Stimulated activated memory B cell treated with anti-CD40 and anti-IgM and Interleukin-4, amounts not matched to agents 10 μg/mL and 1 μg/mL and 100 μg/mL, for 72 hours (primary cell): ENCODE measurements at regions not wholly inside any gene's neighbourhood (a gene's known extent, or its start where the extent isn't known, plus 50 kb on each side); places are given as distances from the start of the nearest gene placed in this dataset.

Experiments
- ATAC-seq: fragments of 150-1000 bp; cut with Tn5 transposase; 2 replicates; pipeline ENCODE4 v1.10.0; 2021
- H3K27ac Mint-ChIP-seq: one replicate; pipeline ENCODE4 v1.8.0; 2022; ENCODE audit warnings: mild to moderate bottlenecking, mixed read lengths
- H3K27me3 Mint-ChIP-seq: one replicate; pipeline ENCODE4 v1.8.0; 2022; ENCODE audit warnings: mixed read lengths
- H3K36me3 Mint-ChIP-seq: one replicate; pipeline ENCODE4 v1.8.0; 2022; ENCODE audit warnings: mixed read lengths
- H3K4me1 Mint-ChIP-seq: one replicate; pipeline ENCODE4 v1.8.0; 2022; ENCODE audit warnings: mixed read lengths
- H3K4me3 Mint-ChIP-seq: one replicate; pipeline ENCODE4 v1.8.0; 2022; ENCODE audit warnings: mild to moderate bottlenecking, moderate library complexity, mixed read lengths
- H3K9me3 Mint-ChIP-seq: one replicate; pipeline ENCODE4 v1.8.0; 2022; ENCODE audit warnings: mixed read lengths

DNA sequence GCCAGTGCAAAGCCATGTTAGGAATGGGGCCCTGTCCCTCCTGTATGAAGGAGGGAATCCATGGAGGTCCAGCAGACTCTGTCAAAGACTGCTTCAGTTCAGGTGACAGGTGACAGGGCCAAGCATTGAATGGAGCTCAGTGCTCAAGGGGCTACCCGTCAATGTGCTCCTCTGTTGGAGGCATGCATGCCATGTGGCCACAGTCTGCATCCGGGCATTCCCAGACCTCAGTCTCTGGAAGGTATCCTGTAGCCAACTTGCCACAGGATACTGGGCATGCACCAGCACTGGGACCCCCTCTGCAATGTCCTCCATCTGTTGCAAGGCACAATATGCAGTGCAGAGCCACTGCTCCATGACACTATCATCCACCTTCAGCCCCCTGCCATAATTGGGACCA is 136.1 kb upstream of the GATB start:
- no peaks in the 10 kb centered on the region for H3K4me1 Mint-ChIP-seq
- H3K27me3 Mint-ChIP-seq, result no peaks in the 10 kb centered on the region
- peaks cover 4% of the 10 kb centered on the region for H3K36me3 Mint-ChIP-seq
- ATAC-seq, result no peak
- H3K4me3 Mint-ChIP-seq, result no peak overlapping the region
- no peak overlapping the region for H3K27ac Mint-ChIP-seq
- H3K9me3 Mint-ChIP-seq, result peaks cover 10% of the 10 kb centered on the region

DNA sequence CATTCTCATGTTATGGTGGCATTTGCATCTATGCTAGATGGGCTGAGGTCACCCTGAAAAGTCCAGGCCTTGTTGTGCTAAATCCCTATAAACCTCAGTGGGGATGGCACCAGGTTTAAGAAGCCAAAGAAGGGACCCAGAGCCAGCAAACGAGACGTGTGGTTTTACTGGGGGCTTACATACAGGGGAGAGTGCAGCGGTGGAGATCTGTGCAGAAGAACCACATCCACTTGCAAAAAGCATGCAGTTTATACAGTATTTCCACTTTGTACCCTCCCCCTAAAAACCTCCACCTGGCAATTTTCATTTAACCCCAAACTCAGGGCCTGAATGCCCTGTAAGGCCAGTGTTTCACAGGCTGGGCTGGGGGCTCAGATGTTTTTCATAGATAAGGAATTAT is 134.9 kb upstream of the GATB start:
- peaks cover 3% of the 10 kb centered on the region for H3K9me3 Mint-ChIP-seq
- no peak for ATAC-seq
- H3K4me3 Mint-ChIP-seq, result no peak overlapping the region
- H3K4me1 Mint-ChIP-seq, result no peaks in the 10 kb centered on the region
- H3K36me3 Mint-ChIP-seq, result no peaks in the 10 kb centered on the region
- H3K27me3 Mint-ChIP-seq, result no peaks in the 10 kb centered on the region
- no peak overlapping the region for H3K27ac Mint-ChIP-seq

DNA sequence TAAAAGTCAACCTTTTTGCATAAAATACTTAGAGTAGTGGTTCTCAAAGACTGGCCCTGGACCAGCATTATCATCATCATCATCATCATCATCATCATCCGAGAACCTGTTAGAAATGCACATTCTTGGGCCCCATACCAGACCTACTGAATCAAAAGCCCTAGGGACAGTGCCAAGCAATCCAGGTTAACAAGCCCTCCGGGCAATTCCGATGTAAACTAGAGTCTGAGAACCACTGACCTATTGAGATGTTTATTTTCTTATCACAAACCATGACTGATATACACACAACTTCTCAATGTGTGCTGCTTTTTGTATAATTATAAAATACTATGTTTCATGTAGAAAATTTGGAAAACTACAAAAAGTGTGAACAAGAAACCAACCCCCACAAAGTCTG is 133.4 kb upstream of the GATB start:
- Mint-ChIP-seq H3K27ac (no peak overlapping the region), H3K9me3 (no peaks in the 10 kb centered on the region), H3K36me3 (no peaks in the 10 kb centered on the region), H3K27me3 (no peaks in the 10 kb centered on the region), H3K4me3 (no peak overlapping the region), H3K4me1 (no peaks in the 10 kb centered on the region)
- ATAC-seq, result no peak

DNA sequence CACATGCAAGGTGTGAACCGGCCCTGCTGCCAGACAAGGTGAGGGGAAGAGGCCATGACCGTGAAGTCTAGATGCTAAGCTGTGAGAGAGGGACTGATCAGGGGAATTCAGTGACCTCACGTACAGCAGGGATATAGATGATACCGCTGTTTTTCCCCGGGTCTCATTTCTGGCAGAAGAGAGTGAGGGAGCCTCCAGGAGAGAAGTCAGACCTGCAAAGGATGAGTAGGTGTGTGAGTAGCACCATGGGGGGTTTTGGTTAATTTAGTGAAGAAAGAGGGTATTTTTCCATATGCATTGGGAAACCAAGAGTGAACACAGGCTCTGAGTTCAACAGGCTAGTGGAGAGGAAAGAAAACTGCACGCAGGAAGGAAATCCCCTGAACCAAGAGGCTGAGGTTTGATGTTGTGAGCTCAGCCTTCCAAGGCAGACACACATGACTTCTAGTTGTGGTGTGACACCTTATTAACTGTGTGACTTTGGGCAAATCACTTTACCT is 127.6 kb upstream of the GATB start:
- H3K27me3 Mint-ChIP-seq, result no peaks in the 10 kb centered on the region
- ATAC-seq, result peak; percentile 53
- no peaks in the 10 kb centered on the region for H3K9me3 Mint-ChIP-seq
- peaks cover 15% of the 10 kb centered on the region for H3K4me1 Mint-ChIP-seq
- H3K4me3 Mint-ChIP-seq, result no peak overlapping the region
- peak overlapping the region; percentile 54 for H3K27ac Mint-ChIP-seq
- H3K36me3 Mint-ChIP-seq, result no peaks in the 10 kb centered on the region

DNA sequence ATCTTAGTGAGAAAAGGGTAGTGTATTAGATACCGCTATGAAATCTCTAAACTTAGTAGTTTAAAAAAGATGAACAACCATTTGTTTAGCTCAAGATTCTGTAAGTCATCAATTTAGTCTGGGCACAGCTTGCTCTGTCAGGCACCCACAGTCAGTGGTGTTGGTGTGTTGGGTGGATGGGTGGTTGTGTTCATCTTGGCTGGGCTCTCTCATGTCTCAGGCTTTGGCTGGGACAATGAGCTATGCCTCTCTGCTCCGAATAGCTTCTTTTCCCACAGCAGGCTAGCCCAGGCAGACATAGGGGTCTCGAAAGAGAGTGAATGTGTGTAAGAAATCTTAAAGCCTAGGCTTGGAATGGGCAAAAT is 127.0 kb upstream of the GATB start:
- no peaks in the 10 kb centered on the region for H3K9me3 Mint-ChIP-seq
- peak overlapping the region; percentile 54 for H3K27ac Mint-ChIP-seq
- no peaks in the 10 kb centered on the region for H3K36me3 Mint-ChIP-seq
- ATAC-seq, result peak; percentile 63
- peaks cover 15% of the 10 kb centered on the region for H3K4me1 Mint-ChIP-seq
- no peak overlapping the region for H3K4me3 Mint-ChIP-seq
- H3K27me3 Mint-ChIP-seq, result no peaks in the 10 kb centered on the region

DNA sequence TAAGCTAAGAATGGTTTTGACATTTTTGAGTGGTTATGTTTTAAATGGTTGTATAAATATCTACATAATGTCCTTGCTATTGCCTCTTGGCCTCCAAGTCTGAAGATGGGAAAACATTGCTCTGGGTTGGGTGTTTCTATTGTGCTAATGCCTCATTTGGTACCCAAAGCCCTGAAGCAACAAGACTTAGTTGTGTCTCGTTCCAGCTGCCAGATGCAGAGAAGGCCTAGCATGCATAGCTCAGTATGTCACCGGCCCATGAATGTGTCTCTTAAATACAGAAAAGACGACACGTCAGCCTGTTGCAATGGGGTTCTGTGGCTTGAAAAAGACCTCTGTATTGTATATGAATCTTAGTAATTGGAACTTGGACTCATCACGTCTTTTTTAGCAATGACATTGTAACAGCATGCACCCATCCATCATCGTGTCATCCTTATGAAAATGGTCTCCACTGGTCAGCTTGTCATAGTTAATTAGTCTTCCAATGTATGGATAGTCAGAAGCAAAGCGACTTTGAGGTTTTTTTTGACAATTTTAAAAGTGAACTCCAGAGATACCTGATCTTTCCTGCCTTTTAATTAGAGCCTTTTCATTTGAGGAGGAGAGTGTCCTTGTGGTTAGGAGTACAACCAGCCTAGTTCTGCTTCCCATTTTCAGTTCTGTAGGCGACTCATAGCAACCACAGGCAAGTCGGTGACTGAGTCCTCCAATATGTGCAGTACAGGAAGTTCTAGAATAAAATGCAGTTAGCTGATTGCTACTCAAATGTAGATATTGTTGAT is 126.4 kb upstream of the GATB start:
- Mint-ChIP-seq H3K4me3 (no peak overlapping the region), H3K27ac (peak overlapping the region; percentile 54), H3K36me3 (no peaks in the 10 kb centered on the region), H3K4me1 (peaks cover 15% of the 10 kb centered on the region), H3K9me3 (no peaks in the 10 kb centered on the region), H3K27me3 (no peaks in the 10 kb centered on the region)
- ATAC-seq, result peak; percentile 84

DNA sequence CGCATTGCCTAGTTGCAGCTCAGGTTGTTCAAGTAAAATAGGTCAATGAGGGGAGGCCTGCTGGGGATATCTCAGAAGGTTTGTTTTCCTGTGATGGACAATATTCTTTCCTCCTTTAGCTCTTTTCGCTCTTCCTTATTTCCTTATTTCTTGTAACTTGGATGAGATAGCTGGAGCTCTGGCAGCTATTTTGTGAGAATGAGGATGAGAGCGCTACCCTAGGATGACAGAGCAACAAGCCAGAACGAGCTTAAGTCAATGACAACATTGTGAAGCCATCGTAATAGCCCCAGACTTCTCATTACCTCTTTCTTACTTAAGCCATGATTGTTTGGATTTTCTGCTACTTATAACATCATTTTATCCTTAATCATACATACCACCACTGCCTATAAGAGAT is 124.3 kb upstream of the GATB start:
- no peak for ATAC-seq
- H3K4me3 Mint-ChIP-seq, result no peak overlapping the region
- peaks cover 20% of the 10 kb centered on the region for H3K4me1 Mint-ChIP-seq
- no peaks in the 10 kb centered on the region for H3K27me3 Mint-ChIP-seq
- no peak overlapping the region for H3K27ac Mint-ChIP-seq
- H3K36me3 Mint-ChIP-seq, result no peaks in the 10 kb centered on the region
- no peaks in the 10 kb centered on the region for H3K9me3 Mint-ChIP-seq

DNA sequence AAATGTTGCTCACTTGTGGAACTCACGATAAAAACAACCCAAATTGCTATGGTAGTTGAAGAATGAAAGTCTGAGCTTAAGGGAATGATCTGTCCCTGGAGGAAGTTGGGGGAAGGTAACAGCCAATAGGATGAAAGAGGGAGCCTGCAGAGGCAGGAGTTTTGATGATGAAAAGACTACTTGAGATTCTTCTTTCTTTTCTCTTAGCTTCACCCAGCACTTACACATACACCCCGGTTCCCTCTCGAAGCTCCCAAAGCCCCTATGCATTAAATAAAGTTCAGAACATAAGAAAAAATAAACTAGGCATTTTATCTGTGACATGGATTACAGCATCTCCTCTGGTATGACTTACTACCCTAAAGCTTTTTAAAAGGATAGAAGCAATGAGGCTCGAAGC is 122.9 kb upstream of the GATB start:
- Mint-ChIP-seq H3K36me3 (no peaks in the 10 kb centered on the region), H3K4me1 (peaks cover 20% of the 10 kb centered on the region), H3K27me3 (no peaks in the 10 kb centered on the region)

DNA sequence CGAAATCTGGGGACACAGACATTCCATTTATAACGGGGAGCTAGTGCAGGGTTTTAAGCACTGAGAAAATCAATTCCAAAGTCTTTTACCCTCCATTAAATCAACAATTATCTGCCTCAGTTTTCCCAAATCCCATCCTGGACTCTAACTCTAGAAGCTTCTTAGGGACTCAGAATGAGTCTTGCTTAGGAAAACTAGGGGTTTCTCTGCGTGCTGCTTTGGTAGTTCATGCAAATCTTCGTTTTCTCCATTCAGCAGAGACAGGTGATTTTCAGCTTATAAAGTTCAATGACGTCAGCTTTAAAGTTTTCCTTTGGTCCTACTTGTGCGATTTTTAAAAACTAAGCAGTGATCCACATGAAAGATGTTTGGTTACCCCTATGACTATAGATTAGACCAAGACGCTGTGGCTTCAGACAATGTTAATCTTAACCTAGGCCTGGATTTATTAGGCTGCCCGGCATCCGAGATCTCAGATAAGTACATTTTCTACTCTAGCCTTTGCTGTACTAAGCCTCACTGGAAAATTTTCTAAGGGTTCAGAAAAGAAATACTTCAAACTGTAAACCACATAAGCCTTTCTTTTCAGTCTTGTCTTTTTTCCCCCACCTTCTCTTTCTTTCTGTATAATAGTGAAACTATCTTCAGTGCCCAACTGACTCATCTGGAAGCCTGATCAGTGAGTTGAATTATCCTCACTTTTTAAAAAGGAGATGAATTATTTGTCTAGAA is 121.4 kb upstream of the GATB start:
- Mint-ChIP-seq H3K9me3 (no peaks in the 10 kb centered on the region), H3K27me3 (no peaks in the 10 kb centered on the region), H3K4me3 (no peak overlapping the region), H3K4me1 (peaks cover 6% of the 10 kb centered on the region), H3K27ac (peak overlapping the region; percentile 79), H3K36me3 (no peaks in the 10 kb centered on the region)
- peak; percentile 64 for ATAC-seq

More for the DNA sequence above, 122.9 kb upstream of the GATB start:
- ATAC-seq, result no peak
- Mint-ChIP-seq H3K4me3 (no peak overlapping the region), H3K27ac (no peak overlapping the region), H3K9me3 (no peaks in the 10 kb centered on the region)

DNA sequence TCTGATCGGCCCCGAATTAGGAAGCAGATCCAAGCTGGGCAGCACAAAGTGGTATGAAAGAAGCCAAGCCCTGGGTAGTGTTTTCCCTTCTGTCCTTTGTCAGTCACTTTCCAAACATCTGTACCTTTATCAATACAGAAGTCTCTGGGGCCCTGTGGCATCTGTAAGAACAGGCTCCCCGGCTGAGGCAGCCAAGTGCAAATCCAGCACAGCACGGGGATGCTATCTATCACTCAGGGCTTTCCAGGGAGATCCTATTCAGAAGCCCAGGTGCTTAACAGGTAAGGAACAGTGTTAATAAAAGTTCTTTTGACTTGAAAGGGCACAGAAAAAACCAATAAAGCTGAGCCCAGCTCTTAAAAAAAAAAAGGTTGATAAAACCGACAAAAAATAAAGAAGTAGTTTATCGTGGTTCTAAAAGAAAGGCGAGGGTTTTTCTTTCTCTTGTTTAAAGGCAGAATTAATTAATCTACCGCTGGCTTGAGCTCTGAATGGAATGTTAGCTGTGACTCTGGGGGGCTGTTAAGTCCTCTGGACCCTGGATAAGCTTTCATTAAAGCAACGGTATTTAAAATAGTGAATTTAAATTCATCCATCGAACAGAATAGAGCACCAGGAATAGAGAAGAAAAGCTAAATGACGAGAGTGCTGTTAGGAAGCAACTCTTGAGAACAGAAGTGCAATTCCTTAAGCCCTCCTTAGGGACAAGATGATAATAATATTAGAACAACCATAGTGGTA is 119.1 kb upstream of the GATB start:
- Mint-ChIP-seq H3K27ac (no peak overlapping the region), H3K27me3 (no peaks in the 10 kb centered on the region), H3K9me3 (no peaks in the 10 kb centered on the region), H3K4me3 (no peak overlapping the region), H3K4me1 (peaks cover 5% of the 10 kb centered on the region), H3K36me3 (no peaks in the 10 kb centered on the region)
- no peak for ATAC-seq

DNA sequence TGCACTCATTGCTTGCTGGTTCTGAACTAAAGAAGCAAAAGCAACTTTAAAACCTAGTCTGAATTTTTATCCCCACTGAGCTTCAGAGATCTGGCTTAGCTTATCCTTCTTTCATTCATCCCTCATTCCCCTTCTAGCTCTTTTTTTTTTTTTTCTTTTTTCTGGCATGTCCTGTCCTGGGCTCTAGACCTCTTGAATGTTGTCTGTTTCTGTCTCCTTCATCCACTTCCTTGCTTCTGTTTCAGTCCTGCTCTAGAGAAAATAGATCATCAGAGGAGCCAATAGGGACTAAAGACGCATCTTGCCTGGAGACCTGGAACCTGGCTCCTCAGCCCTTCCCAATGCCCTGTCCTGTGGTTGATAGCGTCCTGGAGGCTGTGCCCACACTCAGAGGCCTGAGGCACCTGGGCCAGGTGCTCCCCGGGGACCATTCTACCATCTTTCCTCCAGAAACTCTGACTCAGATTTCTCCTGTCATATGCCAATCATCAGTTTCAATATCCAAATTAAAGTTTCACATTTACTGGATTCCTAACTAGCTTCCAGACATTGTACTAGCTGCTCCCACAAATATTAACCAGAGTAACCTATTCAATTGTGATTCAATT is 115.7 kb upstream of the GATB start:
- no peak overlapping the region for H3K27ac Mint-ChIP-seq
- H3K36me3 Mint-ChIP-seq, result no peaks in the 10 kb centered on the region
- no peak overlapping the region for H3K4me3 Mint-ChIP-seq
- ATAC-seq, result no peak
- H3K4me1 Mint-ChIP-seq, result no peaks in the 10 kb centered on the region
- no peaks in the 10 kb centered on the region for H3K27me3 Mint-ChIP-seq
- H3K9me3 Mint-ChIP-seq, result no peaks in the 10 kb centered on the region

DNA sequence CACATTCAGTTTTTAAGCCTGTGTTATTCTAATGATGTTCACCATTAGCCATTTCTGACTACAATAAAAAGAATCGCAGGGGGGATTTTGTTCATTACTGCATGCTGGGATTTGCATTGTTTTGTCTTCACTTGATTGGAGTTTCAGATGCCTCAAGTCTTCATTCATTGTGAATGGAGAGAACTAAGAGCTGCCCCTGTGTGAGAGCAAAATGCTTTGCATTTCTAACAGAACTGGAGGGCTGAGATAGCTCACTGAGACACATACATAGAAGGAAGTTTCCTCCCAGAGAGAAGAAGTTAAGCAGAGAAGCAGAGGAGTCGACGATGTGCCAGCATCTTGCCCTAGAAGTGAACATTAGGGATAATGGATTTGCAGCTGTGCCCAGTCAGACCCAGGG is 113.5 kb upstream of the GATB start:
- Mint-ChIP-seq H3K4me1 (no peaks in the 10 kb centered on the region), H3K4me3 (no peak overlapping the region), H3K27ac (no peak overlapping the region), H3K36me3 (no peaks in the 10 kb centered on the region), H3K9me3 (no peaks in the 10 kb centered on the region), H3K27me3 (no peaks in the 10 kb centered on the region)
- ATAC-seq, result no peak

DNA sequence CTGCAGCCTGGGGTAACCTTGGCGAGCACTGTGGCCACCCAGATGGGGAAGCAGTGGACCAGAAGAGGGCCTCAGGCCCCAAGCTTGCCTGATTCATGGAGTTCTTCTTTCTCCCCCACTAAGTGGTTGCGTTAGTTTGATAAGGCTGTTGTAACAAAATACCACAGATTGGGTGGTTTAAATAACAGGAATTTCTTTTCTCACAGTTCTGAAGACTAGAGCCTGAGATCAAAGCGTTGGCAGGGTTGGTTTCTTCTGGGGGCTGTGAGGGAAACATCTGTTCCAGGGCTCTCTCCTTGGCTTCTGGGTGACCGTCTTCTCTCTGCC is 105.7 kb upstream of the GATB start:
- Mint-ChIP-seq H3K9me3 (peaks cover 3% of the 10 kb centered on the region), H3K27ac (no peak overlapping the region), H3K4me3 (no peak overlapping the region), H3K4me1 (no peaks in the 10 kb centered on the region), H3K36me3 (no peaks in the 10 kb centered on the region), H3K27me3 (peaks cover 17% of the 10 kb centered on the region)
- ATAC-seq, result no peak

DNA sequence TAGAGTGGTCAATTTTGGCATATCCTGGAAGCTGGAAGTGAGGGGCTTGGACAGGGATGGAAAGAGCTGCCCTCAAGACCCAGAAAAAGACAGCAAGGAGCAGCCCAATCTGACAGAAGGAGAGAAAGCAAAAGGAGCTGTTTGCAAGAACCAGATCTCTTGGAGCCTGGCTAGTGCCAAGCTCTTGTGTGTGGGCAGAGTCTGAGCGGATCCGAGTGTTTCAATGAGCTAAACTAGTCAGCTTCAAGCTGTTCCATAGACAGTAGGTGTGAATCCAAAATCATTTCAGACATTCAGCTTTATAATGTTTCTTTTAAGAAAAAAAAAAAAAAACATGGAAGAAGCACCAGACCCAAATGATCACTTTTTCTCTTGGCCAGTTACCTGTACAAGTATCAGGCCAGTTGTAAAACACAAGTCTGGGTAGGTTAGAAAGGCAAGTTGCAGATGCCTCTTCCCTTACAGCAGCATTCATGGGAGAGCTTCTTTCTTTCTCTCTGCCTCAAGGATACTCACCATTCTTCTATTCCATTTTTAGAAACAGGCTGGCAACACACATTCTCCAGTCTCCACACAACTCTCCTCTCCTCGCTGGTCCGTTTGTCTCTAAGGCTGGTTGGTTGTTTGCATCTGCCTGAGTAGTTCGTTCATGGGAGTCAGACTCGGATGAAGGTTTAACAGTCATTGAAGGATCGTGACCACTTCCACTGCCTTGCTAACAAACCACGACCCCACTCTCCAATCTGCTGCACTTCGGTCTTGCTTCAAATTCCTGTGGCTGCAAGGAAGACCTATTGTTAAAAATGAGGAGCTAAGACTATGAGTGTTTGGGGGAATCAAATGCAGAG is 105.2 kb upstream of the GATB start:
- H3K4me3 Mint-ChIP-seq, result no peak overlapping the region
- H3K27me3 Mint-ChIP-seq, result peaks cover 17% of the 10 kb centered on the region
- H3K27ac Mint-ChIP-seq, result no peak overlapping the region
- ATAC-seq, result no peak
- no peaks in the 10 kb centered on the region for H3K4me1 Mint-ChIP-seq
- H3K36me3 Mint-ChIP-seq, result no peaks in the 10 kb centered on the region
- peaks cover 3% of the 10 kb centered on the region for H3K9me3 Mint-ChIP-seq
